Activated CD8-positive, alpha-beta memory T cell treated with anti-CD3 and anti-CD28 coated beads for 4 hours (primary cell): ENCODE measurements at regions not wholly inside any gene's neighbourhood (a gene's known extent, or its start where the extent isn't known, plus 50 kb on each side); places are given as distances from the start of the nearest gene placed in this dataset.

Source experiments
- DNase-seq, 2 donors: peaks; one replicate each; pipeline ENCODE4 v3.0.0-alpha.2; 2020; ENCODE audit warnings: low read depth in 2 of 2

- no peak for DNase-seq
These were observed 107.4 kb downstream of the TBX19 start for GRCh38 chr1:168387781-168388760.

GRCh38 chr1:168386949-168387586 is 106.4 kb downstream of the TBX19 start:
- peak; percentile 55 to 68 for DNase-seq

DNA sequence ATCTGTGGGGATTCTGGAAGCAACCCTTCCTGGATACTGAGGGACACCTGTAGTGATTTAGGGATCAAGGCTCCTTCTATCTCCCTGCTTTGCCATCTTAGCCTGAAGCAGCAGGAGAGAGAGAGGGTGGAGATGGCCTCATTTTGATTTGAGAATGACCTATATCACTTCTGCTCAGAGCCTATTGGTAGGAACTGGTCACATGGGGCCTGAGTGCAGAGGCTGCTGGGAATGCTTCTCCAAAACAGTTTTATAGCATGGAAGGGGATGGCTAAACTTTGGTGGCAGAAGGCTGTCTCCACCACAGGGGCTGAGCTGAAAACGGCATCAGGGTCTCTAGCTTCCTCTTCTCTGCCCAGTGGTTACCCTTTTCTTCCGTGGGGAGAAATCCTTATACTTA is 105.8 kb downstream of the TBX19 start:
- DNase-seq: no peak

- DNase-seq: no peak
These were observed 101.2 kb downstream of the TBX19 start for GRCh38 chr1:168381850-168382249.

GRCh38 chr1:168380945-168381344 is 100.3 kb downstream of the TBX19 start:
- no peak for DNase-seq

GRCh38 chr1:168379104-168379860 is 98.6 kb downstream of the TBX19 start:
- no peak for DNase-seq

DNA sequence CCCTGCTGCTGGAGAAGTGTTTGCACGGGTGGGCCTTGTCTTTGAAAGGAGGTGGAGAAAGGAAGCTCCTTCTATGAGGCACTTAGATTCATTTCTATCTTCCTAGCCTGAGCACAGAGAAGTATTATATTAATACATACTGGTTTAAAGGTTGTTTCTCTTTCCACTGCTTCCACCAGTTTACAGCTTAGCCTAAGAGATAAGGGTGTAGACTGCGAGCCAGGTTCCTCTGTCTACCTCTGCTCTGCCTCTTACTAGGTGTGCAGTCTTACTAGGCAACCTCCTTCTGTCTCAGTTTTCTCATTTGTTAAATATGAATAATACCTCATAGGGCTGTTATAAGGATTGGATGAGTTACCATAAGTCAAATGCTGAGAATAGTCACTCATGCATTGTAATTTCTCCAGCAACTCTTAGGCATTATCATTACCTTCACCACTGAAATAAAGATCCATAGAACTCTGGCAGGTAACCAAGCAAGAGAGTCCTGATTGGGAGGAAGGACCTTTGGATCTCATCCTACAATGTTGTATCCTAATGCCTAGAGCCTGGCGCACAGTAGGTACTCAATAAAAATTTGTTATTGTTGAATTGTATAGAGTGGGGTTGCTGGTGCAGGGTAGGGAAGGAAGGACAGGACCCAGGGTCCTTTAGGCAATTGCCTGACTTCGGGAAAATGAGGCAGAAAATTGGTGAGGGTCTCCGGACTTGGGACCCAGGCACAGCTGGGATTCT is 95.1 kb downstream of the TBX19 start:
- DNase-seq: no peak

DNA sequence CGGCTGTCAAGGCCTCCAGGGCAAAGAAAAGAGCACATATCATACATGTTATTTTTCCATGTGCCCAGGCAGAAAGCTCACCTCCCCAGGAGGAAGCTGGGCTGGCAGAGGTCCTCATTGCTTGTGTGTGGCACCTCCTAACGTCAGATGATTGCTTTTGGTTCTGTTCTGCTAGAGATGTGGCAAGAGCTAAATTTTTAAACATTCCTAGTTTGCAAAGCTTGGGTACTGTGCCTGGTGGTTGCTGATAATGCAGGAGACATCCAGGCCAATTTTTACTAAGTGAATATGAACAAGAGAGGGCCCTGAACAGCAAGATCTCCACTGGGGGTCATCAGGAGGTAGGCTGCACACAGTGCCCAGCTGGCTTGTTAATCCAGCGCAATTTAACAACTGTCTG is 93.9 kb downstream of the TBX19 start:
- no peak for DNase-seq

- DNase-seq: no peak
These were observed 93.2 kb downstream of the TBX19 start for GRCh38 chr1:168373869-168374268.

DNA sequence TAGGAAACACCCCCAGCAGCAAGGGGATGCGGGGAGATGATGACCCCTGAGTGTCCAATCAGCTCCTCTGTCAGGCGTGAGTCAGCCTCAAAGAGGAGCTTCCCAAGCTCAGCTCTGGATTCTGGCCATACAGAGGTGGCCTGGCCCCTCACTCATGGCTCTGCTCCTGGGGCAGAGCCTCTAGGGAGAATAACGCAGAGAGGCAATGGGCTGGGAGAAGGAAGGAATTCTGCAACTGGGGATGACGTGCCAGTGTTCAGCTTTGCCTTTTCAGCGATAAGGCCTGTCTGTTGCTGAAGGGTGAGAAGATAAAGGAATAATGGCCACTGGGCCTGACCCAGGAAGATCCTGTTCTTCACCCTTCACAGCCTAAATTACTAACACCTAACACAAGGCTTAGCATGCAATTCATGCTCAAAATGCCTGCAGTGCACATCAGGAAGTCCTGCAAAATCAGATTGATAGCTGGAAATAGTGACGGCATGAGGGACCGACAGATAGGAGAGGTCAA is 92.2 kb downstream of the TBX19 start:
- no peak for DNase-seq

DNA sequence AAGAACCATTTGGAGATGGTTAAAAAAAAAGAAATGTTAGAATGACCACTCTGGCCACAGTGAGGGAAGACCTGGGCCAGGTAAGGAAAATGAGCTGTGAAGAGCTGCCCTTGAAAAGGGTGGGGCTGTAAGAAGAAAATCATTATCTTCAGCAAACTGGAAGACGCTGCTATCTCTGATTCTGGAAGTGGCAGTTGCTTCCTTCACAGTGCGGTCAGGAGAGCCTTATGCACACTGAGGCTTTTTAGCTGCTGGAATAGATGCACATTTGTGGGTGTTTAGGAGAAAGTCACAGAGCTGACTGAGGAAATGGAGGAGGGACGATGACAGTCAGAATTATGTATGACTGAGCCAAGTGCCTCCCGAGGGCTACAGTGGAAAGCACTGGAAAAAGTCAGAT is 91.6 kb downstream of the TBX19 start:
- DNase-seq: no peak

DNA sequence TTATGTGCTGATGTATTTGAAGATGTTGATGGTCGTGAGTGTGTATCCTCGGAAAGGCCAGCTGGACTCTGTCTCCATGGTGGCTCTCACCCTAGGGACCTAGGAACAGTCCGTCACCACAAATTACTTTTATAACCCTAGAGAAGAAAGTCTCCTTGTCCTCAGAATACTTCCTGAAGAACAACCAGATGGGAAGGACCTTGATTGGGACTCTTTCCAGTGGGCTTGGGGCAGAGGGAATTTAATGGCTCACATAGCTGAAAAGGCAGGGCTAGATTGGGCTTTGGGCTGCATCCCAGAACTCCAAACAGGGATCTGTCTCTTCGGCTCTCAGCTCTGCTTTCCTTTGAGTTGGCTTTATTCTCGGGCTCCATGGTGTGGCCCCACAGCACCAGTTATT is 90.8 kb downstream of the TBX19 start:
- no peak for DNase-seq

- no peak for DNase-seq
These were observed 89.9 kb downstream of the TBX19 start for GRCh38 chr1:168370586-168370985.

GRCh38 chr1:168369655-168370054 is 89.0 kb downstream of the TBX19 start:
- no peak for DNase-seq

DNA sequence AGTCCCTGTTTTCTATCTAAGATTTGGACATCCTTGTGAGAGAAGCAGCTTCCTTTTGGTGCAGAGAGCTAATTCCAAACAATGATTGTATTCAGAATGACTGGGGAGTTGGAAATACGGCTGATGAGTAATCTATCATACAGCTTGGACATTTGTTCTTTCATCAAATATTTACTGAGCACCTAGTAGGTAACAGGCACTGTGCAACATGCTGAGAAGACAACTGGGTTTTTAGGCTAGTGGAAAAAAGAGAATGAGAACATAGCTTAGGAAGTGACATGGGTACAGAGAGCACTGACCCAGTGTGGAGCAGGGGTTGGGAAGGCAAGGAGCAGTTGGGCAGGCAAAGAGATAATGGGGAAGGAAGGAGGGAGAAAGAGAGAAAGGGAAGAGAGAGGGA is 87.5 kb downstream of the TBX19 start:
- no peak for DNase-seq

GRCh38 chr1:168365719-168366479 is 85.2 kb downstream of the TBX19 start:
- no peak for DNase-seq
